GM23338 (cell line): ENCODE measurements at regions not wholly inside any gene's neighbourhood (a gene's known extent, or its start where the extent isn't known, plus 50 kb on each side); places are given as distances from the start of the nearest gene placed in this dataset.

Source experiments
- ATAC-seq: fragments of 200-7000 bp; cut with Tn5 transposase; 3 replicates; pipeline ENCODE4 v1.9.1; 2020
- DNase-seq: peaks from one replicate; pipeline ENCODE4 v3.0.0-alpha.2; 2015; ENCODE audit warnings: low spot score
- H2AFZ ChIP-seq: fragments of 200-600 bp; sonication (generic); 2 replicates; pipeline ENCODE4 v1.8.0; 2016; ENCODE audit warnings: antibody characterized with exemption, mild to moderate bottlenecking, moderate library complexity
- H3F3A ChIP-seq: fragments of 200-600 bp; sonication (generic); replicated peaks from 2 replicates; pipeline ENCODE4 v1.8.0; 2017; ENCODE audit warnings: antibody characterized with exemption, mixed run types, low read depth
- H3K27ac ChIP-seq: fragments of 200-600 bp; sonication (generic); 2 replicates; pipeline ENCODE4 v1.6.1; 2016; ENCODE audit warnings: low read depth
- H3K27me3 ChIP-seq: fragments of 200-600 bp; sonication (generic); 2 replicates; pipeline ENCODE4 v1.8.0; 2016; ENCODE audit warnings: mild to moderate bottlenecking, mixed run types, moderate library complexity; ENCODE audit not compliant: insufficient read depth
- H3K36me3 ChIP-seq: fragments of 200-600 bp; sonication (generic); 2 replicates; pipeline ENCODE4 v1.8.0; 2016; ENCODE audit warnings: mild to moderate bottlenecking; ENCODE audit not compliant: insufficient read depth
- H3K4me1 ChIP-seq: fragments of 200-600 bp; sonication (generic); 2 replicates; pipeline ENCODE4 v1.8.0; 2016; ENCODE audit warnings: mild to moderate bottlenecking, moderate library complexity; ENCODE audit not compliant: insufficient read depth
- H3K4me2 ChIP-seq: fragments of 200-600 bp; sonication (generic); 2 replicates; pipeline ENCODE4 v1.7.1; 2017; ENCODE audit warnings: mixed run types
- H3K4me3 ChIP-seq: fragments of 200-600 bp; sonication (generic); 2 replicates; pipeline ENCODE4 v1.6.1; 2016; ENCODE audit warnings: mixed run types
- H3K79me2 ChIP-seq: fragments of 200-600 bp; sonication (generic); replicated peaks from 2 replicates; pipeline ENCODE4 v1.8.0; 2017; ENCODE audit warnings: mild to moderate bottlenecking; ENCODE audit not compliant: insufficient read depth
- H3K9me2 ChIP-seq: fragments of 200-600 bp; sonication (generic); 2 replicates; pipeline ENCODE4 v1.8.0; 2017; ENCODE audit not compliant: insufficient read depth
- H4K20me1 ChIP-seq: fragments of 200-600 bp; sonication (generic); replicated peaks from 2 replicates; pipeline ENCODE4 v1.8.0; 2017; ENCODE audit warnings: mild to moderate bottlenecking; ENCODE audit not compliant: insufficient read depth
- H3K27ac Mint-ChIP-seq: 2 replicates; pipeline ENCODE4 v1.8.0; 2020; ENCODE audit warnings: inconsistent platforms, mild to moderate bottlenecking, moderate library complexity, mixed read lengths
- H3K27me3 Mint-ChIP-seq: 3 replicates; pipeline ENCODE4 v1.8.0; 2022; ENCODE audit warnings: low read depth, mild to moderate bottlenecking, moderate library complexity, mixed read lengths, inconsistent platforms; ENCODE audit not compliant: insufficient read depth, poor library complexity
- H3K36me3 Mint-ChIP-seq: 3 replicates; pipeline ENCODE4 v1.8.0; 2021; ENCODE audit warnings: low read depth, mild to moderate bottlenecking, inconsistent platforms, moderate library complexity, mixed read lengths
- H3K4me1 Mint-ChIP-seq: 3 replicates; pipeline ENCODE4 v1.8.0; 2020; ENCODE audit warnings: mild to moderate bottlenecking, inconsistent platforms, mixed read lengths
- H3K4me3 Mint-ChIP-seq: 3 replicates; pipeline ENCODE4 v1.8.0; 2021; ENCODE audit warnings: moderate library complexity, mild to moderate bottlenecking, inconsistent platforms, mixed read lengths
- H3K9me3 Mint-ChIP-seq: 3 replicates; pipeline ENCODE4 v1.8.0; 2020; ENCODE audit warnings: moderate library complexity, mild to moderate bottlenecking, inconsistent platforms, mixed read lengths
- CREB1 ChIP-seq: fragments of 250-450 bp; sonication (Bioruptor Pico); IDR thresholded peaks from 2 replicates; pipeline ENCODE4 v1.5.0; 2020; ENCODE audit warnings: low read depth, mild to moderate bottlenecking, moderate library complexity
- CTCF ChIP-seq, 2 experiments: fragments of 200-600 bp in 1 of 2; sonication (generic) in 1 of 2; conservative IDR thresholded peaks; 2 replicates each; pipeline versions ENCODE4 v1.5.1 to v1.6.1; 2016 to 2017; ENCODE audit warnings: antibody characterized with exemption in 2 of 2, low read depth in 2 of 2, mild to moderate bottlenecking in 2 of 2, moderate library complexity in 1 of 2
- EZH2 ChIP-seq: fragments of 200-600 bp; sonication (generic); IDR thresholded peaks from one replicate; pipeline ENCODE4 v1.8.0; 2017; ENCODE audit warnings: antibody characterized with exemption, mild to moderate bottlenecking, low read depth; ENCODE audit not compliant: unreplicated experiment
- EZH2phosphoT487 ChIP-seq: fragments of 200-600 bp; sonication (generic); IDR thresholded peaks from one replicate; pipeline ENCODE4 v1.8.1; 2018; ENCODE audit warnings: antibody characterized with exemption; ENCODE audit not compliant: unreplicated experiment
- JUNB ChIP-seq: IDR thresholded peaks from one replicate; pipeline ENCODE4 v1.6.1; 2016; ENCODE audit warnings: antibody characterized with exemption; ENCODE audit not compliant: unreplicated experiment
- NANOG ChIP-seq: IDR thresholded peaks from 2 replicates; pipeline ENCODE4 v1.6.1; 2016; ENCODE audit warnings: antibody characterized with exemption, borderline replicate concordance
- POLR2AphosphoS5 ChIP-seq: IDR thresholded peaks from 2 replicates; pipeline ENCODE4 v1.6.1; 2016; ENCODE audit warnings: antibody characterized with exemption, low read depth
- REST ChIP-seq: IDR thresholded peaks from one replicate; pipeline ENCODE4 v1.6.1; 2018; ENCODE audit warnings: antibody characterized with exemption; ENCODE audit not compliant: unreplicated experiment
- ZNF114 ChIP-seq: fragments of 250-450 bp; sonication (Bioruptor Pico); IDR thresholded peaks from 2 replicates; pipeline ENCODE4 v1.5.0; 2020; ENCODE audit warnings: mild to moderate bottlenecking, moderate library complexity
- ZNF331 ChIP-seq: fragments of 250-450 bp; sonication (Bioruptor Pico); IDR thresholded peaks from 2 replicates; pipeline ENCODE4 v1.5.0; 2020; ENCODE audit warnings: low read depth, mild to moderate bottlenecking, moderate library complexity
- TF ChIP-seq, protein P1 (sequence below): IDR thresholded peaks from 2 replicates; pipeline ENCODE4 v1.6.1; 2016; ENCODE audit warnings: antibody characterized with exemption

- ATAC-seq: no peak
- TF ChIP-seq CREB1 (CRISPR knock-in tag) (no peak), EZH2 (no peak), POLR2AphosphoS5 (no peak), ZNF114 (CRISPR knock-in tag) (no peak), REST (no peak), NANOG (no peak), EZH2phosphoT487 (no peak), JUNB (no peak)
- TF ChIP-seq, protein P1, sequence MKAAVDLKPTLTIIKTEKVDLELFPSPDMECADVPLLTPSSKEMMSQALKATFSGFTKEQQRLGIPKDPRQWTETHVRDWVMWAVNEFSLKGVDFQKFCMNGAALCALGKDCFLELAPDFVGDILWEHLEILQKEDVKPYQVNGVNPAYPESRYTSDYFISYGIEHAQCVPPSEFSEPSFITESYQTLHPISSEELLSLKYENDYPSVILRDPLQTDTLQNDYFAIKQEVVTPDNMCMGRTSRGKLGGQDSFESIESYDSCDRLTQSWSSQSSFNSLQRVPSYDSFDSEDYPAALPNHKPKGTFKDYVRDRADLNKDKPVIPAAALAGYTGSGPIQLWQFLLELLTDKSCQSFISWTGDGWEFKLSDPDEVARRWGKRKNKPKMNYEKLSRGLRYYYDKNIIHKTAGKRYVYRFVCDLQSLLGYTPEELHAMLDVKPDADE: no peak
- Histone ChIP-seq H3K36me3 (no peaks in the 10 kb centered on the region), H3K27ac (no peak overlapping the region), H3F3A (no peaks in the 10 kb centered on the region), H3K4me2 (no peak overlapping the region), H4K20me1 (no peaks in the 10 kb centered on the region), H3K27me3 (no peaks in the 10 kb centered on the region), H3K9me2 (no peaks in the 10 kb centered on the region), H2AFZ (no peak overlapping the region), H3K4me3 (no peak overlapping the region), H3K4me1 (no peaks in the 10 kb centered on the region), H3K79me2 (no peaks in the 10 kb centered on the region)
- no peaks in the 10 kb centered on the region for H3K27me3 Mint-ChIP-seq
- H3K36me3 Mint-ChIP-seq: no peaks in the 10 kb centered on the region
- H3K4me3 Mint-ChIP-seq: no peak overlapping the region
- H3K4me1 Mint-ChIP-seq: no peaks in the 10 kb centered on the region
- no peaks in the 10 kb centered on the region for H3K9me3 Mint-ChIP-seq
- no peak for DNase-seq
- H3K27ac Mint-ChIP-seq: no peak overlapping the region
These were observed 112.2 kb downstream of the TFPI2 start for GRCh38 chr7:93778384-93778783.

DNA sequence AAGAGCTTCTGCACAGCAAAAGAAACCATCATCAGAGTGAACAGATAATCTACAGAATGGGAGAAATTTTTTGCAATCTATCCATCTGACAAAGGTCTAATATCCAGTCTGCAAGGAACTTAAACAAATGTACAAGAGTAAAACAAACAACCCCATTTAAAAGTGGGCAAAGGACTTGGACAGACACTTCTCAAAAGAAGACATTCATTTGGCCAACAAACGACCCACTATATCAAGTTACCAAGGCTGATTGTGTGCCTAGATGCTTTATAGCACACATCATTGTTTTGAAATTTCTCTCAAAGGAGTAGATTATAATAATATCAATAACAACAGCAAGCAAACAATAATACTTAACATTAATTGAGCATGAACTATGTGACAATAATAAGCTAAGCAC lies 117.1 kb downstream of the TFPI2 start:
- H3K27me3 ChIP-seq: no peaks in the 10 kb centered on the region
- Mint-ChIP-seq H3K4me3 (no peak overlapping the region), H3K4me1 (no peaks in the 10 kb centered on the region), H3K27me3 (no peaks in the 10 kb centered on the region), H3K9me3 (peaks cover 4% of the 10 kb centered on the region; the same call in 2 of the 3 replicates), H3K36me3 (no peaks in the 10 kb centered on the region), H3K27ac (no peak overlapping the region)
- H3K9me2 ChIP-seq: no peaks in the 10 kb centered on the region
- no peak overlapping the region for H2AFZ ChIP-seq
- H4K20me1 ChIP-seq: no peaks in the 10 kb centered on the region
- no peaks in the 10 kb centered on the region for H3F3A ChIP-seq
- ATAC-seq: no peak
- no peaks in the 10 kb centered on the region for H3K79me2 ChIP-seq
- DNase-seq: no peak
- no peak overlapping the region for H3K4me2 ChIP-seq
- H3K4me3 ChIP-seq: no peak overlapping the region
- no peaks in the 10 kb centered on the region for H3K36me3 ChIP-seq
- no peak overlapping the region for H3K27ac ChIP-seq
- no peaks in the 10 kb centered on the region for H3K4me1 ChIP-seq
- TF ChIP-seq EZH2 (no peak), NANOG (no peak), CTCF (conservative IDR thresholded peaks at IDR 0.05; ENCODE audit: low read depth in 2 of 2) (no peak), EZH2phosphoT487 (no peak), REST (no peak), POLR2AphosphoS5 (no peak), ZNF331 (CRISPR knock-in tag) (no peak), CREB1 (CRISPR knock-in tag) (no peak)
- TF ChIP-seq, protein P1: no peak
